NCI-H2171 treated with DMSO at 0.1 percent for 48 hours (cell line): ENCODE measurements at regions not wholly inside any gene's neighbourhood (a gene's known extent, or its start where the extent isn't known, plus 50 kb on each side); places are given as distances from the start of the nearest gene placed in this dataset.
"Not testable (repeated sequence)": the region's sequence is repeated elsewhere in the genome, so short reads cannot be mapped to it uniquely, and the experiment has no call there.

Experiments used
- DNase-seq: peaks from one replicate; lab custom pipeline; 2025; lab: John Stamatoyannopoulos, UW

DNA sequence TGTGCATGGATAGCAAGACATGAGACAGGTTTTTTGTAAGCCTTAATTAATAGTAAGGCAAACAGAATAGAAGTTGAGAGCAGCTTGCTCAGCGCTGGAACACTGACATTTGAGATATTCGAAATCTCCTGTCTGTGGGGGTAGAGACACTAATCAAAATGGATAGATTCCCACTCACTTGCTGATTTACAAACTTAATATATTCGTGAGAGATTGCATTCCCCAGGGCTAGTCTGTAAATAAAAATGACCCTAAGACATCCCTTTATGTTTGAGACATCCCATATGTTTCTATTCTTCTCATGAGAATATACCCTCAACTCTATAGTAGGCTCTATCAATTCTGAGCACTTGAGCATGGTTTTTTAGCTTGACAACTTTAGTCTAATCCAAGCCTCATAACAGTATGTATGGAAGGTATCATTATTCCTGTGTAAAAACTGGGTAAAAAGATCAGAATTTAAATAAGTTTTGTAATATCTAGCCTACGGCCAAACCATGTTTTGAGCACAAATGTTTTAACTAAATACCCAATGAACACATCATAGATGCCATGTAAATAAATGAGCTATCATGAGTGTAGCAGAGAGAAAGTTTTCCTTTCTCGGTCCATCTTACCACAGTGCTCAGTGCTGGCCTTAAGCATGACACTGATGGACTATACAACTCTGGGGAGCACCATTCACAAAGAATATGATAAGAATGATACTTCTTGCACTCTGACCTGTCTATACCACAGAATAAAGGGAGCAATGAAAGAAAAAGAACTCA is 609.2 kb downstream of the PSAT1 start:
- DNase-seq: no peak

DNA sequence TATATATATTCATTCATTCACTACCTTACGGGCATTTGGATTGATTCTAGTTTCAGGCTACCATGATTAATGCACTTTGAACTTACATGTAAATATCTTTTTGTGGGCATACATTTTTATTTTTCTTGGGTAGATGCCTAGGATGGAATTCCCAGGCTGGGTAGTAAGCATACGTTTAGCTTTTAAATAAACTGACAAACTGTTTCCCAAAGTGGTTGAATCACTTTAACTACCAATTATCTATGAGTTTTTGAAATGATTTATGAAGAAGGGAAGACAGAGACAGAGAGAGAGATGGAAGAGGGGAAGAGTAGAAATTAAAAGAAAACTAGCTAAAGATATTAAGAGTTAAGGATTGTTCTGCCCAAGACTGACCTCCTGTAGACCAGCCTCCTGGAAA is 612.6 kb downstream of the PSAT1 start:
- DNase-seq: no peak

- DNase-seq: not testable (repeated sequence)
These were observed 620.0 kb downstream of the PSAT1 start for GRCh38 chr9:78916884-78917283.

DNA sequence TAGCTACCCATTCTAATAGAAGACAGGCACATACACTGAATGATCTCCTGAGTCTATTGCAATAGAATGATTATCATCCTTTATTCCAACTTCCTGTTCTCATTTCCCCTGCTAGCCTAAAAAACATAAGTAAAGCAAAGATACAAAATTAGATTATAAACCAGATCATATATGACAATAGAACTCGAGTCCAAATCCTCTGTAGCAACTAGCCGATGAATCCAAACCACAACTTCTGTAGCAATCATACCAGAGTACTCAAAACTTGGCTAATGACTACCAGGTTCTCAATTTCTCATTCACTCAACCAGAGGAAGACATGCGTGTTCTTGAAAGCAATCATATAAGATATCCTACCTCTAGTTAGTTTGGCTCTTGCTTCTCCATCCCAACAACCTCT is 622.1 kb downstream of the PSAT1 start:
- no peak for DNase-seq

DNA sequence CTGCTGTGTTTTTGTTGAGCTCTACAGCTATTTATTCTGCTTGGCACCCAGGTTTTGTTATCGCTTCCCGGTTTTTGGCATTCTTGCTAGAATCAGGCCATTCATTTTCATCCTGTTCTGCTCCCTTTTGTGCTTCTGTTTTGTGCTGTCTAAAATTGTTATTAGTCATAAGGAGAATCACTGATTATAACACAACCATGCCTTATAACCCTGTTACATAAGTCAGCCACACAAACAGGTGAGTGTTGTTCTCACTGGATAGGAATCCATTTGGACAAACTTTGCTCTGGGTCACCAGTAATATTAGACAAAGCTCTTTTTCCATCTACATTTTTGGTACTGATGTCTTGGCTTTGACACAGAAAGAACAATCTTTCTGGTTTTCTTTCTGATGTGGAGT is 622.8 kb downstream of the PSAT1 start:
- DNase-seq: no peak

- DNase-seq: peak; percentile 9
These were observed 624.4 kb downstream of the PSAT1 start for GRCh38 chr9:78921341-78921740.

DNA sequence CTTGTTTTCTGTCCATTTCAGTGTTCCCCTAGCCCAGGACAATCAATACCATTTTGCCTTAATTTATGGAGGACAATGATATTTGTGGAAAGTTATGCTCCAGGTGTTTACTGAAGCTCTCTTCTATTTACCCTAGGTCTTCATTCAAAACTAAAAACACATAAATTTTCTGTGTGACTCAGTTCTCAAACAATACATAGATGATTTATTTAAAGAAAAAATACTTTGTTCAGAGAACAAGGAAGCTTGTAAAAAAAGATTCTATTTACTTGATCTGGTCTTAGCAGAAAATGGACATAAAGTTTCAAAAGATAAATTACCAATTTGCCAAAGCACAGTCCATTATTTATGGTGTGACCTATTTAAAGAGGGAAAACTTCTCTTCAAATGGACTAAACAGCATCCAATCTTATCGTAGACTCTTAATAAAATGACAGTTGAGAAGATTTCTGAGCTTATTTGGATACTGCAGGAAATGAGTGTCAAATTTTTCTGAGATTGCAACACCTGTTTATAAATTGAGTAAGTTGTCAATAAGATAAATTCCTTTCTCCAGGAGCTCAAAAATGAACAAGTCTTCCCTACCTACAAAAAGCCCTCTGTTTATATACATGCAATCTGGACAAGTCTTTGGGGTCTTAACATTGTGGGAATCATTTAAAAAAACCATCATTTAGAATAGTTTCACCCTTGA is 627.2 kb downstream of the PSAT1 start:
- DNase-seq: no peak

DNA sequence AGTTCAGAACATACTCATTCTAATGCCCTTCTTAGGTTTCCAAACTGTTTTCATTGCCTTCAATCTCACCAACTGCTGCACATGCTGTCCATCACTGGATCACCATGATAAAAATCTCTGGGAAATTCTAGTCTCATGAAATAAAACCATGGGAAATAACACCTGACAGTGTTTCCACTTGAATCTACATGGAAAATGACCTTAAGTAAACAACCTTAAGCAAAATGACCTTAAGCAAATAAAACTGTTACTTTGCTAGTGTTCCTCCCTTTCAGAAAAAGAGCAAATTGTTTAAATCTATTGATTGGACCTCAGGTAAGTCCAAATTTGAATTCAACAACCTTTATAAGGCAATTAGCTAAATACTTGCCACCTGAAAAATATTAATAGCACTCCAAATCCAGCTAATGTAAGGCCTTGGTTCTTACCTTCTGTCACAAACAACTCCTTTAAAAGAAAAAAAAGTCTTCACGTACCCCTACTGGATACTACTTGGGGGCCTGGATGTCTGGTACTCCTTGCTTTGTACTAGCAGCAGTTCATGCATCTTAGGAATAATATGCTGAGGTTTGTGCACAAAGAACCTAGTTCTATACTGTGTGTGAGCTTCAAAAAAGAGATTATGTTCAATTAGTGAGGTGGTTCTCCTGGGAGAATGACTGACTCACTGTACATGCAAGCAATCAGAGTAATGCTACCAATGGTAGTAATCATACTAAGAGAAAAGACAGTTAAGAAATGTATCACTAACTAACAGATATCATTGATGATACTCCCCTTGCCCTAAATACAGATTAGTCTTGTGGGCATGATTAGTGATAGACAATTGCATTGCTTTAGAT is 630.4 kb downstream of the PSAT1 start:
- peak; percentile 5 for DNase-seq

DNA sequence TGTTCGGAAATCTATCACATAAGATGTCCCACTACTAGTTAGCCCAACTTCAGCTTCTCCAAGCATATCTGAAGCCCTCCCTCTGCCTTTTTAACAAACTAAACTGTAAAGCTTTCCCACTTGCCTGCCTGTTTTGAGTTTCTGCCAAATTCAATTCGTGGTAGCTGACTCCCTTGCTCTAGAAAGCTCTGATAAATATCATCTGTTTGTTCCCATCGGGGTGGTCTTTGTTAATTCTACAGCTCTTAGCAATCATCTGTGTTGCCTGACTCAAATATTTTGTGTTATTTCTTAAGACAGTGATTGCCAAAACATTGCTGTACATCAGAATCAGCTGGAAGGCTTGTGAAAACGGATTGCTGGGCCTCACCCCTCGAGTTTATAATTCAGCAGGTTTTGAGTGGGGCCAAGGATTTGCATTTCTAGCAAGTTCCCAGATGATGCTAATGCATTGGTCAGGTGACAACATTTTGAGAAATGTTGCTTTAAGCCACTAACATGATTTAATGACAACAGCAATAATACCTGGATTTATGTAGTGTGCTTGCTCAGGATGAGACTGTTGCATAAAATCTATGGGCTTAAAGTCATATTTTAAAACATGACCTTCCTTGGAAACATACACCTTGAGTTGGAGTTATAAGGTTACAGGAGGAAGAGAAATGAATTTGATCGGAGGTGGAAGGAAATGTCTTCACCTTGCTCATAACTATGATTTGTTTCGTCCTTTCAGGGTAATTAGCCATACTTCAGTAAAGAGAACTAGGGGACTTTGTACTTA is 631.9 kb downstream of the PSAT1 start:
- DNase-seq: no peak

GRCh38 chr9:78930281-78930680 is 633.4 kb downstream of the PSAT1 start:
- no peak for DNase-seq

GRCh38 chr9:78932849-78933627 is 636.1 kb downstream of the PSAT1 start:
- DNase-seq: peak; percentile 11

- no peak for DNase-seq
These were observed 636.9 kb upstream of the TLE4 start for GRCh38 chr9:78934880-78935279.

GRCh38 chr9:78938821-78939220 is 632.9 kb upstream of the TLE4 start:
- no peak for DNase-seq

- peak; percentile 11 for DNase-seq
These were observed 632.3 kb upstream of the TLE4 start for GRCh38 chr9:78939311-78940065.

DNA sequence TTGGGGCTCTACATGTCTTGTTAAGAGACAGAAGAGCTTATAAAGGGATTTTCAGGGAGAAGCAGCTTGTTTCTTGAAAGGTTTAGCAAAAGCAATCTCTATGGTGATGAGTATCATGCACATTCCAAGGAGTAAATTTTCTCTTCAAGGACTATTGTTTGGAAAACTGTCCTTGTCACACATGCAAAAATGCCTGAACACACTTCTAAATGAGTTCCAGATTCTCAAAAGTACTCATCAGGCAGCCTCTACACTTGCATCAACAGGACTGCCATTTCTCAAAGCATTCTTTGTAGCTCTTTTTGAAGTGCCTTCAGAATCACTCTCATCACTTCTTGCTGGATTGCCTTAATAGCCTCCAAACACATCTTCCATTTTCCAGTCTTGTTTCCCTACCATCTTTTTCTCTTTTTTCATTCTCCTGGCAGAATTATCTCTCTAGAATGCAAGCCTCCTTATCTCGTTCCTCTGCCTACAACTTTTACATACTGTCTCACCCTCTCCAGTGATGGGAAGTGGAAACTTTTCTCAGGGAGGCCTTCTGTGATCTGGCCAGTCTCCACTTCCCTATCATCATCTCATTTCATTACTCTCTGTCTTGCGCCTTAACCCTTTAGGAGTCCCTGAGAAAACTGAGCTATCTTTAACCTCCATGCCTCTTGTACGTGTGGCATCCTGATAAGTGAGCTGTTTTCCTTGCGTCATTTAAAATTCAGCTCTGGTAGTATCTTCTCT is 631.5 kb upstream of the TLE4 start:
- no peak for DNase-seq

DNA sequence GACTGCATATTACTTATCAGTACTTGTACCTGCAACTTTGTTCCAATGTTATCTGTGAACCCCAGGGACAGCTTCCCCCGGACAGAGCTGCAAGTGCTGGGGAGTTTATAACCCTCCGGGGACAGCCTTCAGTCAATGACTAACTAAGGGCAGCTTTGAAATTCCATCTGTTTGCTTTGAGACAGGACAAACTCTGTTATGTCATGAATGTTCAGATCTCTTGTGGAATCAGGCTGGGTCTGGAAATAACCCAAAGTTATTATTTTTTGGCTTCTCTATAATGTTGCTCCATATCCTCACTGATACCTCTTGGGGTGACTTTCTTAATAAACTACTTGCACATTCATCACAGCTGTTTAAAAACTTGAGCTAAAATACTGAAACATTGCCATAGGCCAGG is 617.5 kb upstream of the TLE4 start:
- no peak for DNase-seq

DNA sequence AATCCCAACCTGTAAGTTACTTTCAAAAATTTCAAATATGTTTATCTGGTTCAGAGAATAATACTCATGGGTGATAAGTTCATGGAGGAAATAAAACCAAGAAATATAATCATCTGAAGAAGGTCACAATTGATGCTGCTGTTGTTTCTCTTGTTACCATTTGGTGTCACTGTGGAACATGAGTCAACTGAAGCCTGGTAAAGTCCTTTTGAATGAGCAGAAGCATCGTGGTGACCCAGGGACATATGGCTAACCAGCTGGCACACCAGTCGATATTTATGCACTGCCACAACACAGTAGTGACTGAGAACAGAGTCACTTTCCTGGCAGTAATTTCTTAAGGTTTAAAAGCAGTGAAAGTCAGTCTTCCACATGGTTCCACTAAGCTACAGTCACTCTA is 612.9 kb upstream of the TLE4 start:
- DNase-seq: peak; percentile 93

DNA sequence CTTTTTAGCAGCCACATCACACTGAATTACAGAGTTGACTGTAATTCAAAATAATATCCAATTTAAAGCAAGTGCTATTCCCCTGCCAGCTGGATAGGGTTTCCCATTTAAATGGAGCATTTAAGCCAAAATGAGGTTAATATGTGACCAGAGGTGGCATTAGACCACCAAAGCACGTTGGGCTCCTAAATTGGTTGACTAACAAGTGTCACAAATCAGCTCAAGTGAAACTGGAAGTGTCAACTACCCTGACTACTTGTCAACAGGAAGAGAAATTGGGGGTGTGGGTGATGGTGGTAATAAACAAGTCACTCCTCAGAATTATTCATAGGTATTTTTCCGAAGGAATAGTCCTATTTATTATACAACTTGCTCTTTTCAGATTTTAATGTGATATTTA is 609.6 kb upstream of the TLE4 start:
- no peak for DNase-seq

DNA sequence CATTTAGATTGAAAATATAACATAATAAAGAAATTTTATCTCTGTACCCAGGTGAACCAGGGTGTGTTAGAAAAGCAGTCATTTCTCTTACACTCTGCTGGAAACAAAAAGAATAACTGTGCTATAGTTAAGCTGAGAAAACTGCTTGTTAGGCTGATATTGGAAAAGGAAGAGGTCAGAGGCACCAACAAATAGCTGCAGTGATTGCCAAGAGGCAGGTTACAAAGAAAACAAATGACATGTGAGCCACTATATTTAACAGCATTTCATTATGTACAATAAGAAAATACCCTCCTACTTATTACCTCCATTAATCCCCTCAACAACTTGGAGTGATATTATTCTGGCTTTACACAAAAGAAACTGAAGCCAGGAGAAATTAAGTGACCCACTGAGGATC is 607.9 kb upstream of the TLE4 start:
- DNase-seq: no peak
